Testis (tissue), 2 donors: ENCODE measurements at regions not wholly inside any gene's neighbourhood (a gene's known extent, or its start where the extent isn't known, plus 50 kb on each side); places are given as distances from the start of the nearest gene placed in this dataset.

ENCODE experiments used
- DNase-seq: peaks from one replicate; pipeline ENCODE4 v3.0.0-alpha.2; 2019
- H3K27ac ChIP-seq, 2 donors: fragments of 200-600 bp; sonication (generic); one replicate each; pipeline ENCODE4 v1.5.1; 2019
- H3K27me3 ChIP-seq: fragments of 200-600 bp; sonication (generic); one replicate; pipeline ENCODE4 v1.5.1; 2019
- H3K36me3 ChIP-seq: fragments of 200-600 bp; sonication (generic); one replicate; pipeline ENCODE4 v1.5.1; 2017; ENCODE audit warnings: low read depth; ENCODE audit errors: missing control alignments
- H3K4me1 ChIP-seq: fragments of 200-600 bp; sonication (generic); one replicate; pipeline ENCODE4 v1.5.1; 2019
- H3K4me3 ChIP-seq, 2 donors: fragments of 200-600 bp; sonication (generic); one replicate each; pipeline ENCODE4 v1.5.1; 2017 to 2019
- H3K9me3 ChIP-seq: fragments of 200-600 bp; sonication (generic); one replicate; pipeline ENCODE4 v1.5.1; 2017
- POLR2A ChIP-seq: fragments of 450-650 bp; IDR thresholded peaks from one replicate; pipeline ENCODE4 v1.6.1; 2017; ENCODE audit warnings: antibody characterized with exemption, mild to moderate bottlenecking, moderate library complexity
- WGBS, 2 donors: methylation state at CpG; one replicate each; pipeline ENCODE4 v1.1.5; 2018; 5-methylcytosine and 5-hydroxymethylcytosine counted together
- intact Hi-C: fragments of 100-400 bp; cut with DNase I; formaldehyde crosslinking; loops from one replicate; pipeline ENCODE4 v1.15.1; 2023; ENCODE audit warnings: low total_unique reads
- TF ChIP-seq, protein P1 (sequence below), 3 experiments: fragments of 450-650 bp in 2 of 3; fragments of 200-600 bp in 1 of 3; sonication (generic) in 1 of 3; IDR thresholded peaks; one replicate each; pipeline ENCODE4 v1.5.1; 2016 to 2019; ENCODE audit warnings: antibody characterized with exemption in 3 of 3, mild to moderate bottlenecking in 2 of 3, moderate library complexity in 1 of 3

DNA sequence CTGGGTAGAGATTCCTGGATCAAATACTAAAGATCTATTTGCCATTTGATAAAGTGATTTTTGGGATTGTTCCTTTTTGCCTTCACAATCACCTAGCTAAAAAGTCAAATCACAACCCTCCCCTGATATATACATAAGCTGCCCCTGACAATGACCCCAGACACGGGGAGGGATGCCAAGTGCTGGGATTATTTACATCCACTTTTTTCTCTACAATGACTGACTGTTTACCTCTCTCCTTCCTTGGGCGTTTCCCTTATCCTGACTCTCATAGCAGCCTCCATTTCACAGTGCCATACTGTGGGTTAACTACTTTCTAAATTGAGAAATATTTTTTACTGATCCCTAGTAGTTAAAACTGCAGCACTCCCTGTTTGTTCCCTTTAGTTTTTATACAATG, 150.8 kb upstream of the TMEM170B start:
- 43 to 51% methylated on average over 2 of the region's 2 CpGs for WGBS, 2 donors
- no peak overlapping the region for H3K27ac ChIP-seq
- no peaks in the 10 kb centered on the region for H3K4me1 ChIP-seq
- TF ChIP-seq POLR2A: no peak
- TF ChIP-seq, protein P1, sequence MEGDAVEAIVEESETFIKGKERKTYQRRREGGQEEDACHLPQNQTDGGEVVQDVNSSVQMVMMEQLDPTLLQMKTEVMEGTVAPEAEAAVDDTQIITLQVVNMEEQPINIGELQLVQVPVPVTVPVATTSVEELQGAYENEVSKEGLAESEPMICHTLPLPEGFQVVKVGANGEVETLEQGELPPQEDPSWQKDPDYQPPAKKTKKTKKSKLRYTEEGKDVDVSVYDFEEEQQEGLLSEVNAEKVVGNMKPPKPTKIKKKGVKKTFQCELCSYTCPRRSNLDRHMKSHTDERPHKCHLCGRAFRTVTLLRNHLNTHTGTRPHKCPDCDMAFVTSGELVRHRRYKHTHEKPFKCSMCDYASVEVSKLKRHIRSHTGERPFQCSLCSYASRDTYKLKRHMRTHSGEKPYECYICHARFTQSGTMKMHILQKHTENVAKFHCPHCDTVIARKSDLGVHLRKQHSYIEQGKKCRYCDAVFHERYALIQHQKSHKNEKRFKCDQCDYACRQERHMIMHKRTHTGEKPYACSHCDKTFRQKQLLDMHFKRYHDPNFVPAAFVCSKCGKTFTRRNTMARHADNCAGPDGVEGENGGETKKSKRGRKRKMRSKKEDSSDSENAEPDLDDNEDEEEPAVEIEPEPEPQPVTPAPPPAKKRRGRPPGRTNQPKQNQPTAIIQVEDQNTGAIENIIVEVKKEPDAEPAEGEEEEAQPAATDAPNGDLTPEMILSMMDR (IDR thresholded peaks at IDR 0.05): no peak
- intact Hi-C loops: no loop called here
- no peaks in the 10 kb centered on the region for H3K27me3 ChIP-seq
- H3K9me3 ChIP-seq: no peaks in the 10 kb centered on the region
- DNase-seq: no peak
- H3K4me3 ChIP-seq: no peak overlapping the region
- no peaks in the 10 kb centered on the region for H3K36me3 ChIP-seq

DNA sequence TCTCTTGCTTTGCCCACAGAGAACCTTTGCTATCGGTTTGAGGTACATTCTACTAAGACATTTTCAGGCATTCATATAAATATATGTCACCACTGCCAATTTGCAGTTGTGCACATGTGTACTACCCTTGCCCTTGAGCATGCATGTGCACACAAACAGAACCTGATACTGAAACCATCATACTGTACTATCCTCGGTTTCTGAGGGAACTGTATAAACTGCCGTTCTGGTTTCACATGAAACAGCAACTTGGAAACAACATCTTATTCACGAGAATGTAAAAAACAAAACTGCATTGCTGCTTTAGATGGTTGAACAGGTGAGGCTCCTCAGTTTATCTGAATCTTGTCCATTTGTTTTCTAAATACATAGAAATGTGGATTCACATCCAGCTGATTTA, 151.2 kb upstream of the TMEM170B start:
- Histone ChIP-seq H3K4me3 (no peak overlapping the region), H3K27ac (no peak overlapping the region), H3K9me3 (no peaks in the 10 kb centered on the region), H3K36me3 (no peaks in the 10 kb centered on the region), H3K4me1 (no peaks in the 10 kb centered on the region), H3K27me3 (no peaks in the 10 kb centered on the region)
- no peak for DNase-seq
- TF ChIP-seq POLR2A: no peak
- TF ChIP-seq, protein P1 (IDR thresholded peaks at IDR 0.05): no peak
- WGBS, 2 donors: 73 to 79% methylated on average over 4 of the region's 4 CpGs
- intact Hi-C loops: no loop called here

DNA sequence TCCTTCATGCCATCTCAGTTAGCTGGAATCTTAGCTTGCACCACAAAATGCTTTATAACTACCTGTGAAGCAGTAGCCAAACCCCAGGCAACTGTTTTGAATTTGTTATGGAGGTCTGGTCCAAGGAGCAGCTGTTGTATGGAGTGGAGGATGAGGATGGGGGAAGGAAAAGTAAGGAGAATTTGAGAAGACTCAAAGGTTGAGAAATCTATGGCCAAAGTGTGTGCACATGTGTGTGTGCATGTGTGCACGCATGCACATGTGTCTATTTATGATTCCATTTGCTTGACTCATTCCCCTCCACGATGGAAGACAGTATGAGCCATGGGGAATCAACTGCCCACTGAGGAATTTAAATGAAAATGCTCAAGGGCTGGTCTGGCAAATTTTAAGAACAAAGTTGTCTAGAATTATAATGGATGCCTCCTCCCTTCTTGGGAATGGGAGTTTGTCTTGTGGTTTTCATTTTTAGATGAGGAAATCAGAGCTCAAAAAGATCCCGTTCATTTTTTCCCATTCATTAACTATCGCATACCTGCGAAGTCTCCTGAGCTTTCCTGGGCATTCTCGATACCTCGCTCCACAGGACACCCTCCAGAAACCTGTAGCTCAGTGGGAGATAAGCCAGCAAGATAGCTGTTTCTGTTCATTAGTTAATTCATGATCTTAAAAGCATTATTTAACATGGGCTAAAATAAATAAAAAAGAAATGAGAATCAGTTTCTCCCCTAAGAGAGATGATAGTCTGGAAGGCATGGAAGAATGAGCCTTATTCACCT, 152.3 kb upstream of the NEDD9 start:
- DNase-seq: no peak
- WGBS, 2 donors: 77 to 87% methylated on average over 7 of the region's 7 CpGs
- H3K27me3 ChIP-seq: no peaks in the 10 kb centered on the region
- intact Hi-C loops: no loop called here
- H3K4me1 ChIP-seq: no peaks in the 10 kb centered on the region
- H3K36me3 ChIP-seq: no peaks in the 10 kb centered on the region
- H3K9me3 ChIP-seq: no peaks in the 10 kb centered on the region
- H3K4me3 ChIP-seq: no peak overlapping the region
- TF ChIP-seq, protein P1 (IDR thresholded peaks at IDR 0.05): no peak
- no peak for TF ChIP-seq POLR2A
- no peak overlapping the region for H3K27ac ChIP-seq

DNA sequence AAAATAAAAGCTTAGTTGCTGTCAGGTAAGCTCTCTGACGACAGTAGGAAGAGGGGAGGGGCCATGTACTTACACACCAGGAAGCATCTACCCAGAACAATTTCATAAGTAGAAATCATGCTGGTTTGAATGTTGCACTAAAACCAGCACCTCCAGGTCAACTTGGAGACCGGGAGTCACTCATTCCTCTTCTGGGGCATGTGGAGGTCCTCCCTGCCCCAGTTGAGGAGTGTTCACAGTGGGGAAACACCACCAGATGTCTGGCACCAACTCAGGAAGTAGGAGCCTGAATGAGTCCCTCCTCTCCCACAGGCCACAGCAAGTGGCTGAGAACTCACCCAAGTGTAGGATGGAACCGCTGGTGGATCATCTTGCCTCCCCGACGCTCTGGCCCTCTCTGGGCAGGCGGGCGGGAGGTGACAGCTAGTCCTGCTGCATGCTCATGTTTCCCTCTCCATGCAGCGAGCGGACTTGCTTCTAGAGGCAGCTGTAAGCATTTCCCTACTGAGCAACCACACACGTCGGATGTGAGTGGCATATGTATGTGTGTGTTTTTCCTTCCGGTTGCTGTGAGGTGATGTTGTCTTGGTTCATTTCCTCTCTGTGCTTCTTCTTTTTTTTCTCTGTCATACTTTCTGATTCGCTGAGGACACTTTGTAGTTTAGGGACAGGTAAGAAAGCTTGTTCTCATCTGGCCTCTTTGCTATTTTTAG, 149.5 kb upstream of the NEDD9 start:
- 94 to 95% methylated on average over 13 of the region's 13 CpGs for WGBS, 2 donors
- intact Hi-C loops: no loop called here
- no peaks in the 10 kb centered on the region for H3K9me3 ChIP-seq
- H3K4me3 ChIP-seq: no peak overlapping the region
- no peaks in the 10 kb centered on the region for H3K27me3 ChIP-seq
- TF ChIP-seq POLR2A: no peak
- TF ChIP-seq, protein P1 (IDR thresholded peaks at IDR 0.05): no peak
- DNase-seq: no peak
- no peak overlapping the region for H3K27ac ChIP-seq
- H3K4me1 ChIP-seq: no peaks in the 10 kb centered on the region
- no peaks in the 10 kb centered on the region for H3K36me3 ChIP-seq
